ENCODE measurements at regions not wholly inside any gene's neighbourhood (a gene's known extent, or its start where the extent isn't known, plus 50 kb on each side); places are given as distances from the start of the nearest gene placed in this dataset.
"Not testable (repeated sequence)": the region's sequence is repeated elsewhere in the genome, so short reads cannot be mapped to it uniquely, and the experiment has no call there.

- H3K4me3 ChIP-seq (replicated peaks in 1 of 3; ENCODE audit: insufficient read depth in 1 of 3, low read depth in 1 of 3, low read length in 3 of 3); POLR2A ChIA-PET; H3K36me3 ChIP-seq (ENCODE audit: control insufficient read depth in 2 of 2, extremely low read depth in 1 of 2, insufficient read depth in 2 of 2, low read length in 2 of 2); H3K27ac ChIP-seq (ENCODE audit: insufficient read depth, low read depth, low read length); H3K4me2 ChIP-seq (ENCODE audit: insufficient read depth, low read length); H3K4me1 ChIP-seq (ENCODE audit: control insufficient read depth, extremely low read depth, insufficient read depth, low read length); H3K79me2 ChIP-seq (ENCODE audit: control insufficient read depth, insufficient read depth, low read length); H3K9me3 ChIP-seq (replicated peaks; ENCODE audit: control insufficient read depth, insufficient read depth, low read length); H3K9ac ChIP-seq (replicated peaks; ENCODE audit: extremely low read depth, insufficient read depth, low read length); CTCF ChIA-PET; dilution Hi-C loops (cut with MboI; ENCODE audit: extremely low pct_ligation_motif_present, low sequenced_read_pairs); FAIRE-seq; BruUV-seq (replicated peaks); intact Hi-C loops (cut with micrococcal nuclease); H2AFZ ChIP-seq (ENCODE audit: low read depth, low read length); H3K27me3 ChIP-seq (ENCODE audit: control insufficient read depth in 2 of 2, insufficient read depth in 2 of 2, low read length in 2 of 2); DNase-seq (ENCODE audit: low read depth, low spot score); H4K20me1 ChIP-seq (replicated peaks; ENCODE audit: control insufficient read depth, extremely low read depth, insufficient read depth, low read length); H3K9me1 ChIP-seq (replicated peaks; ENCODE audit: control insufficient read depth, extremely low read depth, insufficient read depth, low read length): not testable (repeated sequence)
These were observed 292.0 kb upstream of the NBPF12 start for GRCh38 chr1:146645978-146646604.

GRCh38 chr1:146641534-146641933 is 296.6 kb upstream of the NBPF12 start:
- H3K9ac ChIP-seq (replicated peaks; ENCODE audit: extremely low read depth, insufficient read depth, low read length); H3K27ac ChIP-seq (ENCODE audit: insufficient read depth, low read depth, low read length); H2AFZ ChIP-seq (ENCODE audit: low read depth, low read length); H4K20me1 ChIP-seq (replicated peaks; ENCODE audit: control insufficient read depth, extremely low read depth, insufficient read depth, low read length); H3K27me3 ChIP-seq (ENCODE audit: control insufficient read depth in 2 of 2, insufficient read depth in 2 of 2, low read length in 2 of 2); DNase-seq (ENCODE audit: low read depth, low spot score); H3K79me2 ChIP-seq (ENCODE audit: control insufficient read depth, insufficient read depth, low read length); H3K36me3 ChIP-seq (ENCODE audit: control insufficient read depth in 2 of 2, extremely low read depth in 1 of 2, insufficient read depth in 2 of 2, low read length in 2 of 2); CTCF ChIA-PET; POLR2A ChIA-PET; H3K4me2 ChIP-seq (ENCODE audit: insufficient read depth, low read length); H3K9me3 ChIP-seq (replicated peaks; ENCODE audit: control insufficient read depth, insufficient read depth, low read length); H3K4me3 ChIP-seq (replicated peaks in 1 of 3; ENCODE audit: insufficient read depth in 1 of 3, low read depth in 1 of 3, low read length in 3 of 3); dilution Hi-C loops (cut with MboI; ENCODE audit: extremely low pct_ligation_motif_present, low sequenced_read_pairs); H3K9me1 ChIP-seq (replicated peaks; ENCODE audit: control insufficient read depth, extremely low read depth, insufficient read depth, low read length); FAIRE-seq; intact Hi-C loops (cut with micrococcal nuclease); BruUV-seq (replicated peaks); H3K4me1 ChIP-seq (ENCODE audit: control insufficient read depth, extremely low read depth, insufficient read depth, low read length): not testable (repeated sequence)

GRCh38 chr1:146640671-146641070 is 297.5 kb upstream of the NBPF12 start:
- H3K4me1 ChIP-seq (ENCODE audit: control insufficient read depth, extremely low read depth, insufficient read depth, low read length); H3K4me3 ChIP-seq (replicated peaks in 1 of 3; ENCODE audit: insufficient read depth in 1 of 3, low read depth in 1 of 3, low read length in 3 of 3); POLR2A ChIA-PET; H3K9ac ChIP-seq (replicated peaks; ENCODE audit: extremely low read depth, insufficient read depth, low read length); H3K27ac ChIP-seq (ENCODE audit: insufficient read depth, low read depth, low read length); H3K79me2 ChIP-seq (ENCODE audit: control insufficient read depth, insufficient read depth, low read length); dilution Hi-C loops (cut with MboI; ENCODE audit: extremely low pct_ligation_motif_present, low sequenced_read_pairs); H3K36me3 ChIP-seq (ENCODE audit: control insufficient read depth in 2 of 2, extremely low read depth in 1 of 2, insufficient read depth in 2 of 2, low read length in 2 of 2); intact Hi-C loops (cut with micrococcal nuclease); BruUV-seq (replicated peaks); CTCF ChIA-PET; H3K9me1 ChIP-seq (replicated peaks; ENCODE audit: control insufficient read depth, extremely low read depth, insufficient read depth, low read length); H3K27me3 ChIP-seq (ENCODE audit: control insufficient read depth in 2 of 2, insufficient read depth in 2 of 2, low read length in 2 of 2); H4K20me1 ChIP-seq (replicated peaks; ENCODE audit: control insufficient read depth, extremely low read depth, insufficient read depth, low read length); H2AFZ ChIP-seq (ENCODE audit: low read depth, low read length); DNase-seq (ENCODE audit: low read depth, low spot score); FAIRE-seq; H3K4me2 ChIP-seq (ENCODE audit: insufficient read depth, low read length); H3K9me3 ChIP-seq (replicated peaks; ENCODE audit: control insufficient read depth, insufficient read depth, low read length): not testable (repeated sequence)

- H3K9me3 ChIP-seq (replicated peaks; ENCODE audit: control insufficient read depth, insufficient read depth, low read length); FAIRE-seq; H3K36me3 ChIP-seq (ENCODE audit: control insufficient read depth in 2 of 2, extremely low read depth in 1 of 2, insufficient read depth in 2 of 2, low read length in 2 of 2); POLR2A ChIA-PET; H3K4me2 ChIP-seq (ENCODE audit: insufficient read depth, low read length); H3K27ac ChIP-seq (ENCODE audit: insufficient read depth, low read depth, low read length); H3K9me1 ChIP-seq (replicated peaks; ENCODE audit: control insufficient read depth, extremely low read depth, insufficient read depth, low read length); H3K4me1 ChIP-seq (ENCODE audit: control insufficient read depth, extremely low read depth, insufficient read depth, low read length); BruUV-seq (replicated peaks); DNase-seq (ENCODE audit: low read depth, low spot score); dilution Hi-C loops (cut with MboI; ENCODE audit: extremely low pct_ligation_motif_present, low sequenced_read_pairs); H3K27me3 ChIP-seq (ENCODE audit: control insufficient read depth in 2 of 2, insufficient read depth in 2 of 2, low read length in 2 of 2); H3K9ac ChIP-seq (replicated peaks; ENCODE audit: extremely low read depth, insufficient read depth, low read length); CTCF ChIA-PET; intact Hi-C loops (cut with micrococcal nuclease); H4K20me1 ChIP-seq (replicated peaks; ENCODE audit: control insufficient read depth, extremely low read depth, insufficient read depth, low read length); H3K4me3 ChIP-seq (replicated peaks in 1 of 3; ENCODE audit: insufficient read depth in 1 of 3, low read depth in 1 of 3, low read length in 3 of 3); H2AFZ ChIP-seq (ENCODE audit: low read depth, low read length); H3K79me2 ChIP-seq (ENCODE audit: control insufficient read depth, insufficient read depth, low read length): not testable (repeated sequence)
These were observed 307.8 kb upstream of the NBPF12 start for GRCh38 chr1:146630302-146630701.
